ENCODE measurements at regions not wholly inside any gene's neighbourhood (a gene's known extent, or its start where the extent isn't known, plus 50 kb on each side); places are given as distances from the start of the nearest gene placed in this dataset.
"Not testable (repeated sequence)": the region's sequence is repeated elsewhere in the genome, so short reads cannot be mapped to it uniquely, and the experiment has no call there.

GRCh38 chr21:9572782-9573181 is 948.6 kb upstream of the TPTE start:
- not testable (repeated sequence) for DNase-seq

GRCh38 chr21:9573528-9573927 is 947.9 kb upstream of the TPTE start:
- DNase-seq, result not testable (repeated sequence)

- DNase-seq, result not testable (repeated sequence)
These were observed 942.1 kb upstream of the TPTE start for GRCh38 chr21:9579275-9579674.

GRCh38 chr21:9587941-9588340 is 933.4 kb upstream of the TPTE start:
- DNase-seq, result not testable (repeated sequence)

- not testable (repeated sequence) for DNase-seq
These were observed 928.8 kb upstream of the TPTE start for GRCh38 chr21:9592591-9592990.

- DNase-seq, result not testable (repeated sequence)
These were observed 927.7 kb upstream of the TPTE start for GRCh38 chr21:9593646-9594045.

GRCh38 chr21:9614011-9614410 is 907.4 kb upstream of the TPTE start:
- not testable (repeated sequence) for DNase-seq

GRCh38 chr21:9621121-9621793 is 900.1 kb upstream of the TPTE start:
- not testable (repeated sequence) for DNase-seq

GRCh38 chr21:9628051-9628450 is 893.3 kb upstream of the TPTE start:
- DNase-seq, result not testable (repeated sequence)

- DNase-seq, result not testable (repeated sequence)
These were observed 874.0 kb upstream of the TPTE start for GRCh38 chr21:9647409-9647808.

GRCh38 chr21:9648331-9648730 is 873.1 kb upstream of the TPTE start:
- not testable (repeated sequence) for DNase-seq

- DNase-seq, result not testable (repeated sequence)
These were observed 872.2 kb upstream of the TPTE start for GRCh38 chr21:9648947-9649720.

- DNase-seq, result not testable (repeated sequence)
These were observed 868.6 kb upstream of the TPTE start for GRCh38 chr21:9652819-9653218.

- not testable (repeated sequence) for DNase-seq
These were observed 866.2 kb upstream of the TPTE start for GRCh38 chr21:9655221-9655620.

- DNase-seq, result not testable (repeated sequence)
These were observed 864.9 kb upstream of the TPTE start for GRCh38 chr21:9656455-9656854.

- not testable (repeated sequence) for DNase-seq
These were observed 863.6 kb upstream of the TPTE start for GRCh38 chr21:9657779-9658178.

- not testable (repeated sequence) for DNase-seq
These were observed 861.5 kb upstream of the TPTE start for GRCh38 chr21:9659877-9660276.

GRCh38 chr21:9663914-9664729 is 857.3 kb upstream of the TPTE start:
- DNase-seq, result not testable (repeated sequence)

- not testable (repeated sequence) for DNase-seq
These were observed 845.6 kb upstream of the TPTE start for GRCh38 chr21:9675811-9676210.

- DNase-seq, result not testable (repeated sequence)
These were observed 842.4 kb upstream of the TPTE start for GRCh38 chr21:9679029-9679428.

- not testable (repeated sequence) for DNase-seq
These were observed 832.4 kb upstream of the TPTE start for GRCh38 chr21:9688945-9689344.

GRCh38 chr21:9690981-9691380 is 830.4 kb upstream of the TPTE start:
- not testable (repeated sequence) for DNase-seq

- not testable (repeated sequence) for DNase-seq
These were observed 825.6 kb upstream of the TPTE start for GRCh38 chr21:9695759-9696158.

Measured in activated CD4-positive, alpha-beta T cell treated with anti-CD3 and anti-CD28 coated beads for 1 hour (primary cell).